ENCODE measurements at regions not wholly inside any gene's neighbourhood (a gene's known extent, or its start where the extent isn't known, plus 50 kb on each side); places are given as distances from the start of the nearest gene placed in this dataset.
A peak's percentile ranks its signal among the peaks of the same experiment; 100 is the strongest.

DNA sequence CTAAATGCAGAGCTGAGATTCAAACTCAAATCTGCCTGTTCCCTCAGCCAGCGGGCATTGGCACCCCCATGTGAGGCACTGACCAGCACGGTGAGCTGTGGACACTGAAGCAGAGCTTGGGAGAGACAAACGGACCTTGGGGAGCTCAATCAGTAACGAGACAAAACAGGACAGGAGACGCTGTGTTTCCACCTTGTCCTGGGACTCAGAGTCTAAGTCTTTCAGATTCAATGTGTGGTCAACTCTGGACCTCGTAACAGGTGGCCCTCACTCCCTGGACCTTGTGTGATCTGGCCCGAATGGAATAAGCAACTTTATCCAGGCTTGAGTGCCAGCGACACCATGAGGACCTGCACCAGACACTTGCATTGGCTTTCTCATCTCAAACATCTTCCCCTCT lies 232.5 kb downstream of the UACA start:
- H3K4me1 Mint-ChIP-seq (ENCODE audit: low read depth), result peaks cover 59% of the 10 kb centered on the region
- no peak overlapping the region for H3K4me3 Mint-ChIP-seq
- peaks cover 42% of the 10 kb centered on the region for H3K27me3 Mint-ChIP-seq
- H3K36me3 Mint-ChIP-seq (ENCODE audit: low read depth), result no peaks in the 10 kb centered on the region
- intact Hi-C loops (cut with micrococcal nuclease), result no loop called here
- H3K9me3 Mint-ChIP-seq, result no peaks in the 10 kb centered on the region
- H3K27ac Mint-ChIP-seq, result no peak overlapping the region

DNA sequence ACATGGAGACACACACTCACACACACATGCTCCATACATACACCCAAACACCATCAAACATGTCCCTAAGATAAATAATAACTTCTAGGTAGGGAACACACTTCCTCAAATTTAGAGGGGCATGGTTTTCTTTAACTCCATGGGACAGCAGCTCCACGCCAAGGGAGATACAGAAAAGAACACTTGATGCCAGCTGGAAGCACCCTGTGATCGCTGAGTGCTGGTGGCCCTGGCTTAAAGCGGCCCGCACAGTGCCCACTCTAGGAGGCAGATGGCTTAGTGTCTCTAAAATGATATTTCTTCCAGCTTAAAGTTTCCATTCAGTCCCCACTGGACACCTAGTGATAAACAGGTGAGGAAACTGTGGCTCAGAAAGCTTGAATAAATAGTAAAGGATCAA lies 232.9 kb downstream of the UACA start:
- Mint-ChIP-seq H3K4me3 (no peak overlapping the region), H3K27ac (no peak overlapping the region), H3K36me3 (ENCODE audit: low read depth) (no peaks in the 10 kb centered on the region), H3K9me3 (no peaks in the 10 kb centered on the region), H3K27me3 (peaks cover 39% of the 10 kb centered on the region), H3K4me1 (ENCODE audit: low read depth) (peaks cover 55% of the 10 kb centered on the region)
- intact Hi-C loops (cut with micrococcal nuclease), result no loop called here

DNA sequence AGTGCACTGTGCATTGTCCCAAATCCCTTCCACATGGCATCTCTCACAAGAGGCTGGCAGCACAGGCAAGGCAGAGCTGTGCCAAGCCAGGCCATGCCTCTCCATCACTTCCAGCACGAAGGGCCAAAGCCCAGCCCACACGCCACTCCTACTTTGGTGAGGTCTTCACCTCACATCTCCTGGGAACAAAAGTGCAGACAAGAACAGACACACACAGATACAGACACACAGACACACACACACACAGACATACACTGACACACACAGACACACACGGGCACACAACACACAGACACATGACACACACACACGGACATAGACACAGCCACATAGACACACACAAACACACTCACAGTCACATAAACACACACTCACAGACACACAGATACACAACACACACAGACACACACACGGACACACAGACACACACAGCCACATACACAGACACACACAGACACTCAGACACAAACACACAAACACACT lies 233.3 kb downstream of the UACA start:
- intact Hi-C loops (cut with micrococcal nuclease), result no loop called here
- Mint-ChIP-seq H3K4me1 (ENCODE audit: low read depth) (peaks cover 51% of the 10 kb centered on the region), H3K9me3 (no peaks in the 10 kb centered on the region), H3K4me3 (no peak overlapping the region), H3K27ac (no peak overlapping the region), H3K27me3 (peaks cover 39% of the 10 kb centered on the region), H3K36me3 (ENCODE audit: low read depth) (no peaks in the 10 kb centered on the region)

DNA sequence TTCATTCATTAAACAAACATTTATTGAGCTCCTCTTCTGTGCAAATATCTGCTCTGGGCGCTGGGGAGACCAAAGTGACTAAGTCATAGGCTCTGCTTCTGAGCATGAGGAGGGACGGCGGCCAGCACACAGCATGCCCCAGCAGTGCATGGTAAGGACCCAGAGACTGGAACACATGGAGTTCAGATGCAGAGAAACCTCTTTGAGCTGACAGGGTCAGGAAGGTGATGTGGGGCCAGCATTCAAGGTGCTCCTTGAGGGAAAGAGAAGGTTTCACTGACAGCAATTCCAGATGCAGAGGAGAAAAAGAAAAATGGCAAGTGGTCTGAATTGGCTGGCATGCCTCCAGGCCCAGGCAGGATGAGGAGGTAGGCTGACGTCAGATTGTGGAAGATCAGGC lies 234.5 kb downstream of the UACA start:
- intact Hi-C loops (cut with micrococcal nuclease), result no loop called here
- H3K9me3 Mint-ChIP-seq, result no peaks in the 10 kb centered on the region
- H3K36me3 Mint-ChIP-seq (ENCODE audit: low read depth), result no peaks in the 10 kb centered on the region
- peak overlapping the region; percentile 40 for H3K27ac Mint-ChIP-seq
- no peak overlapping the region for H3K4me3 Mint-ChIP-seq
- peaks cover 38% of the 10 kb centered on the region for H3K4me1 Mint-ChIP-seq (ENCODE audit: low read depth)
- peaks cover 44% of the 10 kb centered on the region for H3K27me3 Mint-ChIP-seq

DNA sequence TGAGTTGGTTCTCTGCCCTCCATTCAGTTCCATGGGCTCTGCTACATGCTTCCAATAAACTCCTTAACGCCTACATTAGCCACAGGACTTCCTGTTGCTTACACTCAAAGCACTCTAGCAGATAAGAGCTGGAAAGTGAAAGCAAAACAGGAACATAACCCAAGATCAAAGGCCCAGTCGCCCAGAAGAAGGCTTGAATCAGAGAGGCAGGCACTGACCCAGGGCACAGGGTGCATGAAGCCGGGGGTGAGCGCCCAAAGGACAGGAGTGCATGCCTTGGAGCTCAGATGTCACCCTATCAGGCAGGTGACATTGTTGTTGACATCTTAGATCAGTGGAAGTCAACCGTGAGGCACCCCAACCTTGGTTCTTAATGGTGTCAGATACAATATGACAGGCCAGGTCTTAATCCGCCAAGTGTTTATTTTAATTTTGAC lies 235.1 kb downstream of the UACA start:
- Mint-ChIP-seq H3K9me3 (no peaks in the 10 kb centered on the region), H3K27ac (peak overlapping the region; percentile 40), H3K36me3 (ENCODE audit: low read depth) (no peaks in the 10 kb centered on the region), H3K4me1 (ENCODE audit: low read depth) (peaks cover 38% of the 10 kb centered on the region), H3K27me3 (peaks cover 47% of the 10 kb centered on the region), H3K4me3 (no peak overlapping the region)
- intact Hi-C loops (cut with micrococcal nuclease), result no loop called here

DNA sequence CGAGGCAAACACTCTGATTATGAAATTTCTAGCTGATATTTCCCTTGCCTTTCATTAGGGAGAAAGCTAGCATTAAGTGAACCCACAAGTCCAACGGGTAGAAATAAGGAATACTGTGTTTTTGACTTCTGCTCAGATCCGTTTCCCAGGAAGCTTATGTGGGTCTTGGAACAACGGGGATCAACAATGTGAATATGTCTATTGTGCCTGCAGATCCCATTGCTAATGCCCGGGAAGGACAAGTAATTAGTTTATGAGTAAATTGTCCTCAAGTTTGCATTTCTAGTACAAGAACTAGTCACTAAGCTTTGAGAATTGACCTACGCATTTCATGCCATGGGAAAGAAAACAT lies 236.4 kb downstream of the UACA start:
- no peaks in the 10 kb centered on the region for H3K36me3 Mint-ChIP-seq (ENCODE audit: low read depth)
- H3K9me3 Mint-ChIP-seq, result no peaks in the 10 kb centered on the region
- peaks cover 38% of the 10 kb centered on the region for H3K4me1 Mint-ChIP-seq (ENCODE audit: low read depth)
- peaks cover 49% of the 10 kb centered on the region for H3K27me3 Mint-ChIP-seq
- H3K27ac Mint-ChIP-seq, result no peak overlapping the region
- no peak overlapping the region for H3K4me3 Mint-ChIP-seq
- intact Hi-C loops (cut with micrococcal nuclease), result no loop called here

DNA sequence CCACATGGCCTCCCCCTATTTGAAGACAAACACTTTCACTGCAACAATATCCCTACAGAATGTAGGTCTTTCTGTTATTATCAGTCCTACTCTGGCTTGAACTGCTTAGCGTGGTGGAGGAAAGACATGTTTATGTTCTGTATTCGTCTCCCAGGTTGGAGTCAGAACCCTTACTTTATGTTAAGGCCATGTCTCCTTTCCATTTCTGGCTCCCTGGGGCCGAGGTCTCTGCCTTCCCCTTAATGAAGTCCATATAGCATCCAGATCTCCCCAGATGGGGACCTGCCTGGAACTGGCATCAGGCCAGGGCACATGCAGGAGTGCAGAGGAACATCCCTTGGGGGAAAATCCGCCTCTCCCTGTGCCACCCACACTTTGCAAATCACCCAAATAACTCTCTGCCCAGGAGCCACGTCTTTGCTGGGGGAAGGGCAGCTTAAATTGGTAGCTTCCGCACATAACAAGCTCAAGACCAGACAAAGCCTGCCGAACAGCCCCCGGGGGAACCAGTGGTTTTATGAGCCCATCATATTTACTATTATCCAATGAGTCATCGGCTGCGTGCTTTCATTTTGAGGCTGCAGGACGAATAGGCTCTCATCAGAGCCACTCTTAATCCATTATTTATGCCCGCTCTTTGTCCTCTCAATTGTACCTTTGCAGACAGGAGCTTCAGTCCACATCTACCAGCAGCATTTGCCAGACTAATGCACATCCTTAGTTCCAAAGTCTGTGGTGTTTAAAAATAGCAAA lies 237.0 kb downstream of the UACA start:
- Mint-ChIP-seq H3K4me1 (ENCODE audit: low read depth) (peaks cover 38% of the 10 kb centered on the region), H3K36me3 (ENCODE audit: low read depth) (no peaks in the 10 kb centered on the region), H3K27ac (no peak overlapping the region), H3K27me3 (peaks cover 49% of the 10 kb centered on the region), H3K4me3 (no peak overlapping the region), H3K9me3 (no peaks in the 10 kb centered on the region)
- intact Hi-C loops (cut with micrococcal nuclease), result no loop called here

DNA sequence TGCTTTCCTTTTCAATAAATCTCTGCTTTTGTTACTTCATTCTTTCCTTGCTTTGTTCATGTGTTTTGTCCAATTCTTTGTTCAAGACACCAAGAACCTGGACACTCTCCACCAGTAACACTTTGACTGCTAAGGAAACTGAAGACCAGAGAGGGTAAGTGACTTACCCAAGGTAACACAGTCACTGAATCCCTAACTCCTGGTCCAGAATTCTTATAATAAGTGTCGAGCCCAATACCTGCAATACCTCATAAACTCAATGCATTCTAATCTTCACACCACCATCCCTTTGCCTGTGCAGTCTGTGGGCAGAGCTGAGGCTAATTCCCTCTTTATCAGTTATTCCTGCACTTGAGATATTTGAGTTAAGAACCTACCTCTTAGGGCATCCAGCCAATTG lies 237.8 kb downstream of the UACA start:
- H3K4me3 Mint-ChIP-seq, result no peak overlapping the region
- peaks cover 38% of the 10 kb centered on the region for H3K4me1 Mint-ChIP-seq (ENCODE audit: low read depth)
- H3K36me3 Mint-ChIP-seq (ENCODE audit: low read depth), result no peaks in the 10 kb centered on the region
- H3K27ac Mint-ChIP-seq, result no peak overlapping the region
- H3K9me3 Mint-ChIP-seq, result no peaks in the 10 kb centered on the region
- intact Hi-C loops (cut with micrococcal nuclease), result no loop called here
- peaks cover 51% of the 10 kb centered on the region for H3K27me3 Mint-ChIP-seq

DNA sequence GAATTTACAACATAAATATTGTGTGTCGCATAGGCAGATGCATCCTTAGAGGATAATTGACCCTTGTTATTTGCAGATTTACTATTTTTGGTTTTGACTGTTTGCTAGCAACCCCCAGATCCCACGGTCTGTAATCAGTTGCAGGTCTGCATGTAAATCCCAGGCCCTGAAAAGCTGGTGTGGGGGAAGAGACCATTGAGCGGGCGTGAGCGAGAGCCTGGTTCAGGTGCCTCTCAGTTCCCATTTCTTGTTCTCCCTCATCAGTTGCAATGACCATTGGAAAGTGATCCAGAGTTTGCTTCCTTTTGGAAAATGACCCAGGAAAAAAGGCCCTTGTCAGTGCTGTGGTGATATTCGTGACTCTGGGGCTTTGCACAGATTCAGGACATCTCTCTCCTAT lies 238.9 kb downstream of the UACA start:
- Mint-ChIP-seq H3K4me1 (ENCODE audit: low read depth) (peaks cover 32% of the 10 kb centered on the region), H3K36me3 (ENCODE audit: low read depth) (no peaks in the 10 kb centered on the region), H3K27ac (no peak overlapping the region), H3K9me3 (no peaks in the 10 kb centered on the region), H3K4me3 (no peak overlapping the region), H3K27me3 (peaks cover 51% of the 10 kb centered on the region)
- intact Hi-C loops (cut with micrococcal nuclease), result no loop called here

DNA sequence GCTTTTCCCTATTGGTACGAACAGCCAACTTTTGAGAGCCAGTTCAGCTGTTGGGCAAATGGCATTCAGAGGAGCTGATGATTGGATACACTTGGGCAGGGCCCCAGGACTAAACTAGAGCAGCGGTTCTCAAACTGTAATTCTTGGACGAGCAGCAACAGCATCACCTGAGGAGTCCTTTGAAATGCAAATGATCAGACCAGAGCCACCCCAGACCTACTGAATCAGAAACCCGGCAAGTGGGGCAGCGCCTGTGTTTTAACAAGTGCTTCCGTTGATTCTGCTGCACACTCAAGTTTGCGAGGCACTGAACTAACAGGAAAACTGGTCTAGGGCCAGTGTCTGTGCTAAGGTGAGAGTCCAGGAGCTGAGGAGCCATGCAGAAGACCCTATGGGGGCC lies 239.7 kb downstream of the UACA start:
- Mint-ChIP-seq H3K36me3 (ENCODE audit: low read depth) (no peaks in the 10 kb centered on the region), H3K4me1 (ENCODE audit: low read depth) (peaks cover 24% of the 10 kb centered on the region), H3K27ac (no peak overlapping the region), H3K27me3 (peaks cover 52% of the 10 kb centered on the region), H3K9me3 (no peaks in the 10 kb centered on the region), H3K4me3 (no peak overlapping the region)
- intact Hi-C loops (cut with micrococcal nuclease), result no loop called here

DNA sequence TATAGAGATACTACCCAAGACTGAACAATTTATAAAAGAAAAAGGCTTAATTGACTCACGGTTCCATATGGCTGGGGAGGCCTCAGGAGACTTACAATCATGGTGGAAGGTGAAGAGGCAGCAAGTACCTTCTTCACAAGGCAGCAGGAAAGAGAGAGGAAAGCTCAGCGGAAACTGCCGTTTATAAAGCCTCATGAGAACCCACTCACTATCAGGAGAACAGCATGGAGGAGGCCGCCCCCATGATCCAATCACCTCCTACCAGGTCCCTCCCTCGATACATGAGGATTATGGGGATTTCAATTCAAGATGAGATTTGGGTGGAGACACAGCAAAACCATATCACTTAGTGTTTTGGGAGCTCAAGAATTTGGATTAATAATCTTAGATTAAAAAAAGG lies 240.2 kb downstream of the UACA start:
- intact Hi-C loops (cut with micrococcal nuclease), result no loop called here
- no peaks in the 10 kb centered on the region for H3K36me3 Mint-ChIP-seq (ENCODE audit: low read depth)
- H3K4me1 Mint-ChIP-seq (ENCODE audit: low read depth), result peaks cover 20% of the 10 kb centered on the region
- no peak overlapping the region for H3K27ac Mint-ChIP-seq
- H3K4me3 Mint-ChIP-seq, result no peak overlapping the region
- H3K27me3 Mint-ChIP-seq, result peaks cover 56% of the 10 kb centered on the region
- no peaks in the 10 kb centered on the region for H3K9me3 Mint-ChIP-seq

DNA sequence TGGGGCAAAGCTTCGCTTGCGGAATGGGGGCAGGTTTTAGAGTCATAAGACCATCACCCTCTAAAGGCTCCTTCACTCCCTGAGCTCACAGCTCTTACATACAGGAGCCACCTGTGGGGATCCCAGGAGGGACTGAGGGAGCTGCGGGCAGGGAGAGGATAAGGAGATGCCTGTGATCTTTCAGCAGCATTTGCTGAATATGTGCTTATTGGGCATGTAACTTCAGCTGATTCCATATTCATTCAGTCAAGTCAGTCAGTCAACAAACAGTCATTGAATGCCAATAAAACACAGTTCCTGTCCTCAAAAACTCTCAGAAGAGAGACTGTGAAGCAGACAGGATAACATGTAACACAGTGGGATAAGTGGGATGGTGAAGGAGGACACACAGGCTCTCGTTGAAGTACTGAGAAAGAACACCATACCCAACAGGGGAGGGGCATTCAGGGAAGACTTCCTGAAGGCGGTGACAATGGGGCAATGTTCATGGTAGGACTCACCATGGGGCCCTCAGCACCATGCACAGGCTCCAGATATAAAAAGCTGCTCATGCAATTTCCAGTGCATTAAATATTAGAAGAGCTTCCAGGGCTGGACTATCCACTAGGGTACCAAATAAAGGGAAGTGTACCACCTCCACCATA lies 240.9 kb downstream of the UACA start:
- H3K27ac Mint-ChIP-seq, result no peak overlapping the region
- H3K9me3 Mint-ChIP-seq, result no peaks in the 10 kb centered on the region
- no peak overlapping the region for H3K4me3 Mint-ChIP-seq
- H3K36me3 Mint-ChIP-seq (ENCODE audit: low read depth), result no peaks in the 10 kb centered on the region
- H3K27me3 Mint-ChIP-seq, result peaks cover 62% of the 10 kb centered on the region
- intact Hi-C loops (cut with micrococcal nuclease), result no loop called here
- H3K4me1 Mint-ChIP-seq (ENCODE audit: low read depth), result peaks cover 12% of the 10 kb centered on the region

DNA sequence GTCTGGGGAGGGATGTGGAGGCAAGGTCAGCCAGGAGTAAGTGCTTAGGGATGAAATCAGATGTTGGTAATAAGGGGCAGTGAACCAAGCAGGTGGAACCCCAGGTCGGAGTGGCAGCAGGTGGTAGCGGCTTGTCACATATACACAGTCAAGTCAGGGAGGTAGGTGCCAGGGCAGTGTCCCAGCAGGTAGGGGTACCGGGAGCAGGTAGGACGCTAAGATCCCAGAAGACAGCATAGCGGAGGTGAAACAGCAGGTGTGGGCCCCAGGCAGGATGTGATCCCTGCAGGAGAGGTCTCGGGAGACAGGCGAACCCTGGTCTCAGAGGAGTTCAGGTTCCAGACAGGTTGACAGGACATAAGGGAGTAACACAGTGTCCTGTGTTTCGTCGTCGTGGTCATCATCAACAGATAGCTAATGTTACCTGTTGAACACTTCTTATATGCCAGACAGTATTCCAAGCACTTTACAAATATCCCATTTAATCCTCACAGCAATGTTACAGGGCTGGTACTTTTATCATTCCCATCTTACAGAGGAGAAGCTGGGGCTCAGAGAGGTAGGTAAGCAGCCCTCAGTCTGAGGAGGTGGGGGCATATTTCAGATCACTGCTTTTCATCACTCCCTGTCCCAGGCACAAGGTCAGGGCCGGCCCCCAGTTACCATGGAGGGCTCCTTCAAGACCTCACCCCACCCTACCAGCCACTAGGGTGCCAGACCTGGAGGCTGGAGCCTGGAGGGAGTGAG lies 241.6 kb downstream of the UACA start:
- intact Hi-C loops (cut with micrococcal nuclease), result no loop called here
- Mint-ChIP-seq H3K27me3 (peaks cover 63% of the 10 kb centered on the region), H3K4me3 (no peak overlapping the region), H3K9me3 (no peaks in the 10 kb centered on the region), H3K4me1 (ENCODE audit: low read depth) (peaks cover 7% of the 10 kb centered on the region), H3K27ac (no peak overlapping the region), H3K36me3 (ENCODE audit: low read depth) (no peaks in the 10 kb centered on the region)

DNA sequence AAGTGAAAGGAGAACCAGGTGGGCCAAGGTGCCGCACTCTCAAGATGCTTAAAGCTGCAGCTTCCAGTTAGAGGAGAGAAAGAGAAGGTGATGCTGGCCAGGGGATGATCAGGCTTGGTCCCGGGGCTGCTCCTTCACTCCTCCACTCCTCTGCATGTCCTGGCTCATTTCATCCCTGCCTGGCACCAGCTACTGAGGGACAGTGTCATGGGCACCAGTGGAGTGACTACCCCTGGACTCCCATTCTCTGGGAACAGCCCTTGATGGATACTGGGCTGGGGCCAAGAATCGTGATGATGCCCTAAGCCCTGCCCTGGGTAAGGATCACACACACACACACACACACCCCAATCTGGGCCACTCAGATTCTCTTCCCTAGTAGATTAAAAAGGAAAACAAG lies 243.7 kb downstream of the UACA start:
- H3K4me3 Mint-ChIP-seq, result no peak overlapping the region
- H3K27ac Mint-ChIP-seq, result no peak overlapping the region
- intact Hi-C loops (cut with micrococcal nuclease), result no loop called here
- peaks cover 6% of the 10 kb centered on the region for H3K4me1 Mint-ChIP-seq (ENCODE audit: low read depth)
- no peaks in the 10 kb centered on the region for H3K9me3 Mint-ChIP-seq
- H3K36me3 Mint-ChIP-seq (ENCODE audit: low read depth), result no peaks in the 10 kb centered on the region
- H3K27me3 Mint-ChIP-seq, result peaks cover 52% of the 10 kb centered on the region

Data from dendritic cell treated with granulocyte-macrophage colony-stimulating factor and Interleukin-4, amounts not matched to agents 40 ng/mL and 50 ng/mL, for 4 days (primary cell).